ENCODE measurements at regions not wholly inside any gene's neighbourhood (a gene's known extent, or its start where the extent isn't known, plus 50 kb on each side); places are given as distances from the start of the nearest gene placed in this dataset.

DNA sequence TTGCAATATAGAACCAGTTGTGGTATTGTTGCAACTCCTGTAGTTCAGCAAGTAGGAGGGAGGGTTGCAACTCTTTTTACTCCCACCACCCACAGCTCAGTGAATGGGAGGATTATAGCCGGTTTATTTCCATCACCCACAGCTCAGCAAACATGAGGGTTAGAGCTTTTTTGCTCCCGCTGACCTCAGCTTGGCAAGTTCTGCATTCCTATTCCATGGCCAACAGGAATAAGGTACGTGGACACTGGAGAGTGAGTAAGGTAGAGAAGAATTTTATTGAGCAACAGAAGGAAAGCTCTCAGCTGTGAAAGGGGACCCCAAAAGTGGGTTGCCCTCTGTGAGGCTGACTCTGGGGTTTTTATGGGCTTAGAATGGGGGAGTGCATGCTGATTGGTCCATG lies 167.1 kb upstream of the SMIM30 start:
- Histone ChIP-seq H3K4me3 (ENCODE audit: low read depth, low read length) (no peak overlapping the region), H3K9ac (no peak overlapping the region), H3K4me2 (ENCODE audit: low read length) (no peak overlapping the region), H2AFZ (no peak overlapping the region), H3K4me1 (no peaks in the 10 kb centered on the region), H3K27ac (no peak overlapping the region), H3K36me3 (ENCODE audit: control insufficient read depth, insufficient read depth, low read length) (no peaks in the 10 kb centered on the region), H3K27me3 (ENCODE audit: control insufficient read depth, insufficient read depth, low read length) (no peaks in the 10 kb centered on the region), H3K79me2 (no peaks in the 10 kb centered on the region), H3K9me3 (ENCODE audit: control insufficient read depth, low read length) (no peaks in the 10 kb centered on the region)
- TF ChIP-seq, protein P1, sequence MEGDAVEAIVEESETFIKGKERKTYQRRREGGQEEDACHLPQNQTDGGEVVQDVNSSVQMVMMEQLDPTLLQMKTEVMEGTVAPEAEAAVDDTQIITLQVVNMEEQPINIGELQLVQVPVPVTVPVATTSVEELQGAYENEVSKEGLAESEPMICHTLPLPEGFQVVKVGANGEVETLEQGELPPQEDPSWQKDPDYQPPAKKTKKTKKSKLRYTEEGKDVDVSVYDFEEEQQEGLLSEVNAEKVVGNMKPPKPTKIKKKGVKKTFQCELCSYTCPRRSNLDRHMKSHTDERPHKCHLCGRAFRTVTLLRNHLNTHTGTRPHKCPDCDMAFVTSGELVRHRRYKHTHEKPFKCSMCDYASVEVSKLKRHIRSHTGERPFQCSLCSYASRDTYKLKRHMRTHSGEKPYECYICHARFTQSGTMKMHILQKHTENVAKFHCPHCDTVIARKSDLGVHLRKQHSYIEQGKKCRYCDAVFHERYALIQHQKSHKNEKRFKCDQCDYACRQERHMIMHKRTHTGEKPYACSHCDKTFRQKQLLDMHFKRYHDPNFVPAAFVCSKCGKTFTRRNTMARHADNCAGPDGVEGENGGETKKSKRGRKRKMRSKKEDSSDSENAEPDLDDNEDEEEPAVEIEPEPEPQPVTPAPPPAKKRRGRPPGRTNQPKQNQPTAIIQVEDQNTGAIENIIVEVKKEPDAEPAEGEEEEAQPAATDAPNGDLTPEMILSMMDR (IDR thresholded peaks at IDR 0.05), result no peak

DNA sequence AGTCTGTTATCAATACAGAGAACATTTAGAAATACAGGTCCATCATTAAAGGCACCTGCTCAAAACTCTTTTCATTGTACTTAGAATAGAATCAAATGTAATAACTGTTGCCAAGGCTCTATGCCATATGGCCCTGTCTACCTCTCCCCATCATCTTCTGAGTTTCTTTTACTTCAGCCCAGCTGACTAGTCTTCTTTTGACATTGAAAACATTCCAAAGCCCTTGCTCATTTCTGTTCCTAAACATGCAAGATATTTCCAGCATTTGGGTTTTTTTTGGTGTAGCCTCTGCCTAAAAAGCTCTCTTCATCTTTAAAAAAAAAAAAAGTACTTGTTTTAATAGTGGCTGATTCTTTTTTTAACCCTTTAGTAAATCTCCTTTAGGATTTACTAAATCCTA lies 165.5 kb upstream of the SMIM30 start:
- Histone ChIP-seq H3K4me1 (no peaks in the 10 kb centered on the region), H3K9me3 (ENCODE audit: control insufficient read depth, low read length) (no peaks in the 10 kb centered on the region), H2AFZ (no peak overlapping the region), H3K27me3 (ENCODE audit: control insufficient read depth, insufficient read depth, low read length) (no peaks in the 10 kb centered on the region), H3K27ac (no peak overlapping the region), H3K4me3 (ENCODE audit: low read depth, low read length) (no peak overlapping the region), H3K79me2 (no peaks in the 10 kb centered on the region), H3K36me3 (ENCODE audit: control insufficient read depth, insufficient read depth, low read length) (no peaks in the 10 kb centered on the region), H3K4me2 (ENCODE audit: low read length) (no peak overlapping the region), H3K9ac (no peak overlapping the region)
- TF ChIP-seq, protein P1 (IDR thresholded peaks at IDR 0.05), result no peak

DNA sequence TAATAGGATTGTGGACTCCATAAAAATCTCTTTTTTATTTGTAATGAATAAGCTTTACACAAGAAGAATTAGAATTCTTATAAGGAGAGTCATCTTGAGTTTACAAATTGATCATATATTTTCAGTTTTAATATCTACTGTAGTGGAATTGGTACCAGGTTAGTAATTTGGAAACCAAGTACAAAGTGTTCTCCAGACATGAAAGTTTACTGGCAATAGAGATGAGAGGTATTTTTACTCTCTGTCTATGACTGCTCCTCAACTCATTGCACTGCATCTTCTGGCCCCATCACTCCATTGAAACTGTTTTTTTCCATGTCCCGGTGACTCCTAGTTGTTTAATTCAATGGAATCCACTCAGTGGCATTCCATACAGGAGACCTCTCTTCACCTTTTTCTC lies 164.5 kb upstream of the SMIM30 start:
- no peak overlapping the region for H3K27ac ChIP-seq
- H3K4me3 ChIP-seq (ENCODE audit: low read depth, low read length), result no peak overlapping the region
- H3K27me3 ChIP-seq (ENCODE audit: control insufficient read depth, insufficient read depth, low read length), result no peaks in the 10 kb centered on the region
- TF ChIP-seq, protein P1 (IDR thresholded peaks at IDR 0.05), result no peak
- no peak overlapping the region for H3K9ac ChIP-seq
- no peaks in the 10 kb centered on the region for H3K79me2 ChIP-seq
- H3K4me2 ChIP-seq (ENCODE audit: low read length), result no peak overlapping the region
- H3K36me3 ChIP-seq (ENCODE audit: control insufficient read depth, insufficient read depth, low read length), result no peaks in the 10 kb centered on the region
- no peaks in the 10 kb centered on the region for H3K4me1 ChIP-seq
- H2AFZ ChIP-seq, result no peak overlapping the region
- H3K9me3 ChIP-seq (ENCODE audit: control insufficient read depth, low read length), result no peaks in the 10 kb centered on the region

DNA sequence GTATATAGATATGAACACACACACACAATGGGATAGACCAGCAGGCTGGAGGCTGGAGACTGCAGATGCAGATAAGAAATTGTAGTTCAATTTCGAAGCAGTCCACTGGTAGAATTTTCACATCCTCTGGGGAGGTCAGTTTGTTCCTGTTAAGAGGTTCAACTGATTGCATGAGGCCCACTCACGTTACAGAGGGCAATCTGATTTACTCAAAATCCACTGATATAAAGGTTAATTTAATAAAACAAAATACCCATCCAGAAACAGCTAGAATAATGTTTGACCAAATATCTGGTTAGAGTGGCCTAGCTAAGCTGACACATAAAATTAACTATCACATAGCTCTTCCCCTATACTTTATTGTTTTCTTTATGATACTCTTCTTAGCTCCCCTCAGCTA lies 162.9 kb upstream of the SMIM30 start:
- no peak overlapping the region for H3K27ac ChIP-seq
- H3K4me1 ChIP-seq, result no peaks in the 10 kb centered on the region
- H3K9ac ChIP-seq, result no peak overlapping the region
- no peaks in the 10 kb centered on the region for H3K79me2 ChIP-seq
- TF ChIP-seq, protein P1 (IDR thresholded peaks at IDR 0.05), result no peak
- H3K4me3 ChIP-seq (ENCODE audit: low read depth, low read length), result no peak overlapping the region
- H3K27me3 ChIP-seq (ENCODE audit: control insufficient read depth, insufficient read depth, low read length), result no peaks in the 10 kb centered on the region
- no peaks in the 10 kb centered on the region for H3K36me3 ChIP-seq (ENCODE audit: control insufficient read depth, insufficient read depth, low read length)
- H3K9me3 ChIP-seq (ENCODE audit: control insufficient read depth, low read length), result no peaks in the 10 kb centered on the region
- H2AFZ ChIP-seq, result no peak overlapping the region
- H3K4me2 ChIP-seq (ENCODE audit: low read length), result no peak overlapping the region

DNA sequence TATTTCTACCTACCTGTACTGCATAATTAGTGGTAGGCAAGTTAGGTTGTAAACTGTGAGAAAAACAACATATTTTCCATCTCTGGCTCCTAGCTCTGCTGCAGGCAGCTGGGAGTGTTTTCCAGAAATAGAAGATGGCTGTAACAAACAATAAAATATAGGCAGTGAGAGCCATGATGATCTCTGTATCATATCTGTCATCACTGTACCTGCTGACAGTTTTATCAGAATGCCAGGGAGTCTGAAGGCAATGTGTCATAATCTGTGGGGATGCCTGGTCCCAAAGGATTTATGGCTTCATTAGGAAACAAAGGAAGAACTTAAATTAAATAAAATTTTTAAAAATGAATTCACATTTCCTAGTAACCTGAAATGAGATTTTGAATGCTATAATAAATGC lies 160.9 kb upstream of the SMIM30 start:
- Histone ChIP-seq H3K4me2 (ENCODE audit: low read length) (no peak overlapping the region), H3K4me3 (ENCODE audit: low read depth, low read length) (no peak overlapping the region), H3K79me2 (no peaks in the 10 kb centered on the region), H3K27ac (no peak overlapping the region), H2AFZ (peak overlapping the region; percentile 7), H3K36me3 (ENCODE audit: control insufficient read depth, insufficient read depth, low read length) (no peaks in the 10 kb centered on the region), H3K9me3 (ENCODE audit: control insufficient read depth, low read length) (no peaks in the 10 kb centered on the region), H3K4me1 (no peaks in the 10 kb centered on the region), H3K9ac (no peak overlapping the region), H3K27me3 (ENCODE audit: control insufficient read depth, insufficient read depth, low read length) (no peaks in the 10 kb centered on the region)
- TF ChIP-seq, protein P1 (IDR thresholded peaks at IDR 0.05), result no peak

All from parathyroid adenoma (tissue), 2 donors.